ENCODE measurements at regions not wholly inside any gene's neighbourhood (a gene's known extent, or its start where the extent isn't known, plus 50 kb on each side); places are given as distances from the start of the nearest gene placed in this dataset.

DNA sequence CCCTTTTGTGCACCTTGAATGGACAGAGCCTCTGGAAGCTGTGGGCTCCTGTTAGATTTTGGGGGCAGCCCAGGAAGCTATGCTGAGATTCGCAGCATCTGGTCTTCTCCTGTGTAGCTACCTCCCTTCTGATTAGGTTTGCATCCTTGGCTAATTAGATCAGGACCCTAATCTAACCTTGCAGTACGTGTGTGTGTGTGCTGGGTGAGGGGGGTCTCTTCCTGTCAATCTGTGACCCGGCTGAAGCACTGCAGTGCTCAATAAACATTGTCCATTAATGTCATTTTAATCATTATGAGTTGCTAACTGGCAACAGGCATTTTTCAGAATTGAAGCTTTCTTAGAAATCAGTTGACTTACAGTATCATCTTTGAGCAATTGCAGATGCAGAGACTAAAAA lies 229.1 kb upstream of the STXBP5 start:
- H3K27ac ChIP-seq (ENCODE audit: low read length): no peak overlapping the region
- H3K9me3 ChIP-seq (ENCODE audit: low read length): no peaks in the 10 kb centered on the region
- no peaks in the 10 kb centered on the region for H3K79me2 ChIP-seq (ENCODE audit: low read length)
- no peak overlapping the region for H3K9ac ChIP-seq (ENCODE audit: low read length)
- intact Hi-C loops (cut with micrococcal nuclease): no loop called here
- no peak overlapping the region for H3K4me3 ChIP-seq (ENCODE audit: low read length)
- no peaks in the 10 kb centered on the region for H3K27me3 ChIP-seq (ENCODE audit: low read length)
- no peaks in the 10 kb centered on the region for H3K9me2 ChIP-seq (replicated peaks; ENCODE audit: low read length)
- no peaks in the 10 kb centered on the region for H3F3A ChIP-seq (ENCODE audit: low read length, unreplicated experiment)
- no peak for ATAC-seq
- no peaks in the 10 kb centered on the region for H3K36me3 ChIP-seq (ENCODE audit: low read depth, low read length)
- ChIA-PET POLR2A (ENCODE audit: unreplicated experiment) (no interaction called here), CTCF (no interaction called here)
- H3K4me1 ChIP-seq (ENCODE audit: insufficient read depth, low read length): no peaks in the 10 kb centered on the region
- no peak overlapping the region for H2AFZ ChIP-seq (ENCODE audit: low read length)
- no peak overlapping the region for H3K4me2 ChIP-seq (ENCODE audit: low read length)
- no peak for DNase-seq
- no peaks in the 10 kb centered on the region for H4K20me1 ChIP-seq (ENCODE audit: low read length)
- TF ChIP-seq EZH2phosphoT487 (IDR thresholded peaks at IDR 0.05; ENCODE audit: borderline replicate concordance, low read length): no peak
- no peak for TF ChIP-seq CTCF (conservative IDR thresholded peaks at IDR 0.05; ENCODE audit: low read depth, low read length)
- TF ChIP-seq EZH2 (IDR thresholded peaks at IDR 0.05; ENCODE audit: low read length, unreplicated experiment): no peak
- BruUV-seq (replicated peaks): no TSS peak

DNA sequence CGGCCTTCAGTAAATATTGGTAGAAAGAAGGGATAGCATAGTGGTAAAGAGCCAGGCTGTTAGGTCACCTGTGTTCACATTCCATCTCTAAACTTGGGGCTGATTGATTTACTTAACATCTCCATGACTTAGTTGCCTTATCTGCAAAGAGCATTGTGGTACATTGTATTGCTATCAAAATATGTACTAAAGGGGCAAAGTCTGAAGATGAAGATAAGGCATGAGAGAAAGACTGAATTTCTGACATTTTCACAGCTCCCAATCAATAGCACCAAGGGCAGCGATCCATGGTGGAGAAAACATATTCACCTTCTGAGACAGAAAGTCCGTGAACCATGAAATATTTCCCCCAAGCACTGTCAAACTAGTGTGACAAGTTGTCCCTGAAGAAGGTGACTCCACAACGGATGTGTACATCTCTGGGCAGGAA lies 223.3 kb upstream of the STXBP5 start:
- BruUV-seq (replicated peaks): no TSS peak
- Histone ChIP-seq H3K9ac (ENCODE audit: low read length) (no peak overlapping the region), H4K20me1 (ENCODE audit: low read length) (no peaks in the 10 kb centered on the region), H3K4me2 (ENCODE audit: low read length) (no peak overlapping the region), H3F3A (ENCODE audit: low read length, unreplicated experiment) (no peaks in the 10 kb centered on the region), H3K27me3 (ENCODE audit: low read length) (no peaks in the 10 kb centered on the region), H3K36me3 (ENCODE audit: low read depth, low read length) (no peaks in the 10 kb centered on the region), H3K4me1 (ENCODE audit: insufficient read depth, low read length) (0 out of 2 replicates have a peak, but pooled peaks cover 4% of the 10 kb centered on the region), H3K79me2 (ENCODE audit: low read length) (no peaks in the 10 kb centered on the region), H3K9me3 (ENCODE audit: low read length) (no peaks in the 10 kb centered on the region), H3K9me2 (replicated peaks; ENCODE audit: low read length) (no peaks in the 10 kb centered on the region), H3K4me3 (ENCODE audit: low read length) (no peak overlapping the region), H3K27ac (ENCODE audit: low read length) (no peak overlapping the region), H2AFZ (ENCODE audit: low read length) (no peak overlapping the region)
- TF ChIP-seq CTCF (conservative IDR thresholded peaks at IDR 0.05; ENCODE audit: low read depth, low read length) (no peak), EZH2phosphoT487 (IDR thresholded peaks at IDR 0.05; ENCODE audit: borderline replicate concordance, low read length) (no peak), EZH2 (IDR thresholded peaks at IDR 0.05; ENCODE audit: low read length, unreplicated experiment) (no peak)
- ATAC-seq (no peak), DNase-seq (no peak)
- CTCF ChIA-PET: no interaction called here
- intact Hi-C loops (cut with micrococcal nuclease): no loop called here
- POLR2A ChIA-PET (ENCODE audit: unreplicated experiment): interaction anchor here (0.5 kb wide), 1 partner anchor 52 kb away, joined by 3 read pairs; no protein-coding TSS in a partner anchor

- no peak overlapping the region for H2AFZ ChIP-seq (ENCODE audit: low read length)
- DNase-seq: no peak
- H3K79me2 ChIP-seq (ENCODE audit: low read length): no peaks in the 10 kb centered on the region
- CTCF ChIA-PET: no interaction called here
- H3K27ac ChIP-seq (ENCODE audit: low read length): no peak overlapping the region
- no peaks in the 10 kb centered on the region for H4K20me1 ChIP-seq (ENCODE audit: low read length)
- H3K4me1 ChIP-seq (ENCODE audit: insufficient read depth, low read length): 0 out of 2 replicates have a peak, but pooled peaks cover 4% of the 10 kb centered on the region
- no peak overlapping the region for H3K4me3 ChIP-seq (ENCODE audit: low read length)
- intact Hi-C loops (cut with micrococcal nuclease): no loop called here
- H3K9ac ChIP-seq (ENCODE audit: low read length): no peak overlapping the region
- POLR2A ChIA-PET (ENCODE audit: unreplicated experiment): no interaction called here
- H3K36me3 ChIP-seq (ENCODE audit: low read depth, low read length): no peaks in the 10 kb centered on the region
- H3K9me3 ChIP-seq (ENCODE audit: low read length): no peaks in the 10 kb centered on the region
- no peaks in the 10 kb centered on the region for H3K27me3 ChIP-seq (ENCODE audit: low read length)
- no peak overlapping the region for H3K4me2 ChIP-seq (ENCODE audit: low read length)
- no peaks in the 10 kb centered on the region for H3F3A ChIP-seq (ENCODE audit: low read length, unreplicated experiment)
- no TSS peak for BruUV-seq (replicated peaks)
- H3K9me2 ChIP-seq (replicated peaks; ENCODE audit: low read length): no peaks in the 10 kb centered on the region
- no peak for ATAC-seq
- TF ChIP-seq EZH2phosphoT487 (IDR thresholded peaks at IDR 0.05; ENCODE audit: borderline replicate concordance, low read length): no peak
- TF ChIP-seq CTCF (conservative IDR thresholded peaks at IDR 0.05; ENCODE audit: low read depth, low read length): no peak
- TF ChIP-seq EZH2 (IDR thresholded peaks at IDR 0.05; ENCODE audit: low read length, unreplicated experiment): no peak
Observed at GRCh38 chr6:146981981-146982380, 222.2 kb upstream of the STXBP5 start.

All from PC-3 (cell line).